OCI-LY3 (cell line): ENCODE measurements at regions not wholly inside any gene's neighbourhood (a gene's known extent, or its start where the extent isn't known, plus 50 kb on each side); places are given as distances from the start of the nearest gene placed in this dataset.

ENCODE experiments used
- H2AFZ ChIP-seq: fragments of 200-600, 300-600 bp; shearing (Covaris generic); 2 replicates; pipeline ENCODE4 v1.6.0; 2014; ENCODE audit warnings: antibody characterized with exemption, low read depth, low read length
- H3K27ac ChIP-seq: fragments of 200-600, 300-600 bp; sonication (generic); 2 replicates; pipeline ENCODE4 v1.5.1; 2014; ENCODE audit warnings: mild to moderate bottlenecking, low read length, moderate library complexity, mixed read lengths
- H3K27me3 ChIP-seq: fragments of 200-600, 300-600 bp; sonication (generic); 2 replicates; pipeline ENCODE4 v1.6.1; 2014; ENCODE audit warnings: low read depth, low read length, mixed read lengths
- H3K36me3 ChIP-seq: fragments of 200-600, 300-600 bp; sonication (generic); replicated peaks from 2 replicates; pipeline ENCODE3; 2014; ENCODE audit warnings: low read depth, low read length, mixed read lengths
- H3K4me1 ChIP-seq: fragments of 300-600, 200-600 bp; sonication (generic); 2 replicates; pipeline ENCODE4 v1.6.1; 2014; ENCODE audit warnings: low read length, mixed read lengths
- H3K4me2 ChIP-seq: fragments of 200-600, 300-600 bp; sonication (generic); 2 replicates; pipeline ENCODE4 v1.6.1; 2014; ENCODE audit warnings: low read length, mixed read lengths
- H3K4me3 ChIP-seq: fragments of 300-600, 200-600 bp; sonication (generic); 2 replicates; pipeline ENCODE4 v1.5.1; 2014; ENCODE audit warnings: antibody characterized with exemption, mild to moderate bottlenecking, low read length, moderate library complexity
- H3K79me2 ChIP-seq: fragments of 300-600, 200-600 bp; shearing (Covaris generic); 2 replicates; pipeline ENCODE4 v1.6.1; 2014; ENCODE audit warnings: mild to moderate bottlenecking, low read length, mixed read lengths
- H3K9ac ChIP-seq: fragments of 300-600, 200-600 bp; shearing (Covaris generic); 2 replicates; pipeline ENCODE4 v1.6.0; 2014; ENCODE audit warnings: mild to moderate bottlenecking, low read length, moderate library complexity
- H3K9me3 ChIP-seq: fragments of 200-600, 300-600 bp; shearing (Covaris generic); 2 replicates; pipeline ENCODE4 v1.6.1; 2014; ENCODE audit warnings: low read length, mixed read lengths; ENCODE audit not compliant: insufficient read depth
- H4K20me1 ChIP-seq: fragments of 200-600, 300-600 bp; sonication (generic); 2 replicates; pipeline ENCODE4 v1.6.1; 2016; ENCODE audit warnings: low read length, mixed read lengths; ENCODE audit not compliant: insufficient read depth
- CTCF ChIP-seq: fragments of 200-600, 300-600 bp; sonication (generic); IDR thresholded peaks from 2 replicates; pipeline ENCODE4 v1.5.1; 2014; ENCODE audit warnings: antibody characterized with exemption, low read length, low read depth
- EZH2phosphoT487 ChIP-seq: fragments of 200-600 bp; shearing (Covaris generic); IDR thresholded peaks from 2 replicates; pipeline ENCODE4 v1.6.1; 2018; ENCODE audit warnings: antibody characterized with exemption, mixed run types, low read depth

GRCh38 chr4:27716693-27717430, 856.2 kb downstream of the STIM2 start:
- H3K9ac ChIP-seq = peak overlapping the region; percentile 12; the same call in 1 of the 2 replicates
- peak overlapping the region; percentile 45 for H3K4me2 ChIP-seq
- peak overlapping the region; percentile 41 for H3K27ac ChIP-seq
- H3K9me3 ChIP-seq = 0 out of 2 replicates have a peak, but pooled peaks cover 5% of the 10 kb centered on the region
- H3K4me3 ChIP-seq = peak overlapping the region; percentile 14
- H3K27me3 ChIP-seq = no peaks in the 10 kb centered on the region
- TF ChIP-seq CTCF (peak; percentile 28; the same call in 1 of the 2 replicates), EZH2phosphoT487 (no peak)
- H4K20me1 ChIP-seq = no peaks in the 10 kb centered on the region
- H3K36me3 ChIP-seq = no peaks in the 10 kb centered on the region
- no peak overlapping the region for H2AFZ ChIP-seq
- H3K79me2 ChIP-seq = no peaks in the 10 kb centered on the region
- peaks cover 15% of the 10 kb centered on the region for H3K4me1 ChIP-seq

GRCh38 chr4:27717431-27717755, 856.8 kb downstream of the STIM2 start:
- peak overlapping the region; percentile 41 for H3K27ac ChIP-seq
- peak overlapping the region; percentile 14 for H3K4me3 ChIP-seq
- peaks cover 15% of the 10 kb centered on the region for H3K4me1 ChIP-seq
- H3K79me2 ChIP-seq = no peaks in the 10 kb centered on the region
- no peaks in the 10 kb centered on the region for H3K27me3 ChIP-seq
- no peak overlapping the region for H2AFZ ChIP-seq
- H3K9me3 ChIP-seq = 0 out of 2 replicates have a peak, but pooled peaks cover 5% of the 10 kb centered on the region
- no peaks in the 10 kb centered on the region for H3K36me3 ChIP-seq
- no peaks in the 10 kb centered on the region for H4K20me1 ChIP-seq
- TF ChIP-seq EZH2phosphoT487 (no peak), CTCF (no peak)
- H3K9ac ChIP-seq = peak overlapping the region; percentile 12; the same call in 1 of the 2 replicates
- peak overlapping the region; percentile 45 for H3K4me2 ChIP-seq

DNA sequence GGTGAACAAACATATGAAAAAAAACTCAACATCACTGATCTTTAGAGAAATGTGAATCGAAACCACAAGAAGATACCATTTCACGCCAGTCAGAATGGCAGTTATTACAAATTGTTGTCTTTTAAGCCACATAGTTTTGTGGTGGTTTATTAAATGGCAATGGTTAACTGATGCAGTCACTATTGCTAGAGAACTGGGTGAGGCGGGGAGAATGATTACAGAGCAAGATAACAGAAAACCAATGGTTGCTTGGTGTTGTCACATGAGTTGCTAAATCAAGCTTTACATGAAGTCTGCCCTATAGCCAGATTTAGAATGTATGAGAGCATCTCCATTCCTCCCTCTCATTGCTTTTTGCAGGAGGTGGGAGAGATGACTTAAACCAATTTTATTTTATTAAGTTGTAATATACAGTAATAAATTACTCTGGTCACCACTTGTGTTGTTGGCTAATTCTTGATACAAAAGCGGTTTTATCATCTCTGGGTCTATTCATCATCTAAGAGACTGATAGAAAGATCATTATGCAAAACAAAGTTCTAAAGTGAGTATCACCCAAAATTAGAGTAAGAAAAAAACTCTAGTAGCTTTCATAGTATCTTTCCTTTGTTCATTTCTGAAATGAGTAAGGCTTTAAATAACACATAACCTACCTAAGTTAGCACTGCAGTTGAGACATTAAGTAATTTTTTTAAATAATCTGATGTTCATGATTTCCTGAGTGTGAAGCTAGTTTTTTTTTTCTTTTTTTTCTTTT, 859.5 kb downstream of the STIM2 start:
- no peaks in the 10 kb centered on the region for H4K20me1 ChIP-seq
- no peaks in the 10 kb centered on the region for H3K36me3 ChIP-seq
- H3K4me2 ChIP-seq = no peak overlapping the region
- H3K4me1 ChIP-seq = peaks cover 15% of the 10 kb centered on the region
- no peak overlapping the region for H3K27ac ChIP-seq
- no peak overlapping the region for H3K4me3 ChIP-seq
- H2AFZ ChIP-seq = no peak overlapping the region
- H3K79me2 ChIP-seq = no peaks in the 10 kb centered on the region
- no peak for TF ChIP-seq CTCF
- no peaks in the 10 kb centered on the region for H3K27me3 ChIP-seq
- no peaks in the 10 kb centered on the region for H3K9me3 ChIP-seq
- no peak overlapping the region for H3K9ac ChIP-seq

- Histone ChIP-seq H3K27ac (no peak overlapping the region), H3K36me3 (no peaks in the 10 kb centered on the region), H3K27me3 (no peaks in the 10 kb centered on the region), H3K4me3 (no peak overlapping the region), H3K79me2 (no peaks in the 10 kb centered on the region), H3K4me2 (no peak overlapping the region), H3K9me3 (no peaks in the 10 kb centered on the region), H3K9ac (no peak overlapping the region), H3K4me1 (peaks cover 15% of the 10 kb centered on the region), H4K20me1 (no peaks in the 10 kb centered on the region), H2AFZ (no peak overlapping the region)
- no peak for TF ChIP-seq CTCF
Measured at GRCh38 chr4:27721193-27721592, 860.6 kb downstream of the STIM2 start.
